GM12878 (cell line): ENCODE measurements at regions not wholly inside any gene's neighbourhood (a gene's known extent, or its start where the extent isn't known, plus 50 kb on each side); places are given as distances from the start of the nearest gene placed in this dataset.

Experiments
- ATAC-seq: fragments of 200-7000 bp; cut with Tn5 transposase; 3 replicates; pipeline ENCODE4 v1.9.1; 2020; ENCODE audit warnings: mild to moderate bottlenecking, moderate library complexity
- BruUV-seq: library from RNA; stranded (reverse); fragments of 400-500 nt; replicated peaks from 2 replicates; lab custom pipeline; 2021; lab: Mats Ljungman, UMichigan
- CTCF ChIA-PET: fragments of 300-600 bp; sonication (Branson Sonifier 250); formaldehyde crosslinking; extraction: SDS; loops from one replicate; lab custom pipeline; 2021; ENCODE audit warnings: inconsistent platforms; lab: Yijun Ruan, JAX
- POLR2A ChIA-PET: fragments of 350-600 bp; formaldehyde crosslinking; extraction: SDS; loops from one replicate; lab custom pipeline; 2021; ENCODE audit warnings: inconsistent platforms; lab: Charles Lee
- RAD21 ChIA-PET: fragments of 300-600 bp; sonication (Branson Sonifier 250); formaldehyde crosslinking; loops from one replicate; lab custom pipeline; 2023; ENCODE audit warnings: antibody characterized with exemption; ENCODE audit not compliant: unreplicated experiment; lab: Charles Lee
- SMC1A ChIA-PET: fragments of 300-600 bp; sonication (Branson Sonifier 250); formaldehyde crosslinking; loops from one replicate; lab custom pipeline; 2023; ENCODE audit not compliant: unreplicated experiment, uncharacterized antibody; lab: Charles Lee
- DNase-seq: peaks from one replicate; pipeline ENCODE4 v3.0.0-alpha.2; 2011; ENCODE audit warnings: low read depth, low spot score
- FAIRE-seq: peaks from 3 replicates; lab custom pipeline; 2011; peaks lifted over from hg19 to GRCh38; lab: Jason Lieb, UNC
- H2AFZ ChIP-seq: 2 replicates; pipeline ENCODE4 v1.6.0; 2011; ENCODE audit warnings: low read depth, low read length, control low read depth; ENCODE audit not compliant: control insufficient read depth
- H3K27ac ChIP-seq: 2 replicates; pipeline ENCODE4 v1.5.1; 2011; ENCODE audit warnings: control low read depth; ENCODE audit not compliant: control insufficient read depth, insufficient read depth
- H3K27me3 ChIP-seq, 2 experiments: replicated peaks in 1 of 2; 2 replicates each; pipeline versions ENCODE4 v1.6.0 to v1.6.1; 2011; ENCODE audit warnings: low read length in 1 of 2; ENCODE audit not compliant: control insufficient read depth in 2 of 2, insufficient read depth in 2 of 2
- H3K36me3 ChIP-seq, 2 experiments: 2 replicates each; pipeline ENCODE4 v1.5.1; 2011; ENCODE audit warnings: low read length in 1 of 2; ENCODE audit not compliant: control insufficient read depth in 2 of 2, insufficient read depth in 2 of 2
- H3K4me1 ChIP-seq: 2 replicates; pipeline ENCODE4 v1.6.1; 2011; ENCODE audit warnings: mild to moderate bottlenecking, low read length, moderate library complexity, mixed read lengths; ENCODE audit not compliant: control insufficient read depth, insufficient read depth
- H3K4me2 ChIP-seq: 2 replicates; pipeline ENCODE4 v1.6.0; 2011; ENCODE audit warnings: control low read depth; ENCODE audit not compliant: control insufficient read depth, insufficient read depth
- H3K4me3 ChIP-seq: fragments of 200-600 bp; sonication (generic); 2 replicates; pipeline ENCODE4 v1.5.1; 2016
- H3K79me2 ChIP-seq: 2 replicates; pipeline ENCODE4 v1.6.0; 2011; ENCODE audit warnings: low read length; ENCODE audit not compliant: control insufficient read depth, insufficient read depth
- H3K9ac ChIP-seq: 2 replicates; pipeline ENCODE4 v1.8.0; 2011; ENCODE audit warnings: low read length, control low read depth, mixed read lengths; ENCODE audit not compliant: control insufficient read depth, insufficient read depth
- H3K9me3 ChIP-seq: replicated peaks from 3 replicates; pipeline ENCODE4 v1.5.1; 2011; ENCODE audit warnings: mild to moderate bottlenecking, low read length; ENCODE audit not compliant: control insufficient read depth, insufficient read depth
- H4K20me1 ChIP-seq: 2 replicates; pipeline ENCODE4 v1.6.0; 2011; ENCODE audit not compliant: control insufficient read depth, insufficient read depth
- BHLHE40 ChIP-seq, 2 experiments: fragments of 450-650 bp in 1 of 2; IDR thresholded peaks; 2 replicates each; pipeline ENCODE4 v1.6.1; 2011 to 2017; ENCODE audit warnings: low read depth in 2 of 2, borderline replicate concordance in 1 of 2, improper control_type of control experiment in 1 of 2, low read length in 1 of 2, mild to moderate bottlenecking in 1 of 2
- IKZF1 ChIP-seq: fragments of 450-650 bp; conservative IDR thresholded peaks from 2 replicates; pipeline ENCODE4 v1.6.1; 2017; ENCODE audit warnings: antibody characterized with exemption, mild to moderate bottlenecking
- MXI1 ChIP-seq: fragments of 150-350 bp; IDR thresholded peaks from 2 replicates; pipeline ENCODE4 v1.6.1; 2011; ENCODE audit warnings: low read depth, mild to moderate bottlenecking, inconsistent platforms, low read length, improper control_type of control experiment
- POU2F2 ChIP-seq: IDR thresholded peaks from 3 replicates; pipeline ENCODE4 v1.6.1; 2011; ENCODE audit warnings: low read depth, mild to moderate bottlenecking, low read length, borderline replicate concordance
- RAD51 ChIP-seq: fragments of 450-650 bp; IDR thresholded peaks from 2 replicates; pipeline ENCODE4 v1.6.1; 2016; ENCODE audit warnings: moderate library complexity, mild to moderate bottlenecking, inconsistent platforms
- RFX5 ChIP-seq: IDR thresholded peaks from 2 replicates; pipeline ENCODE4 v1.6.1; 2011; ENCODE audit warnings: low read depth, low read length, improper control_type of control experiment
- SMAD1 ChIP-seq: fragments of 450-650 bp; IDR thresholded peaks from 2 replicates; pipeline ENCODE4 v1.6.1; 2018; ENCODE audit warnings: mild to moderate bottlenecking, low read depth; ENCODE audit not compliant: partially characterized antibody
- WRNIP1 ChIP-seq: IDR thresholded peaks from 2 replicates; pipeline ENCODE4 v1.6.1; 2011; ENCODE audit warnings: low read depth, low read length, improper control_type of control experiment, borderline replicate concordance
- ZSCAN29 ChIP-seq: fragments of 450-650 bp; IDR thresholded peaks from 2 replicates; pipeline ENCODE4 v1.6.1; 2017; ENCODE audit warnings: mild to moderate bottlenecking, moderate library complexity
- WGBS: methylation state at CpG from one replicate; pipeline ENCODE4 v1.1.6; 2016; ENCODE audit warnings: low lambda C conversion rate; ENCODE audit not compliant: insufficient replicate concordance, insufficient coverage; ENCODE audit errors: missing lambda C conversion rate; 5-methylcytosine and 5-hydroxymethylcytosine counted together
- in situ Hi-C: fragments of 300-500 bp; cut with MboI; formaldehyde crosslinking; loops from 9 replicates; pipeline ENCODE4 v1.14.3; 2018; ENCODE audit warnings: mixed read lengths
- intact Hi-C: fragments of 100-400 bp; cut with micrococcal nuclease; formaldehyde crosslinking; loops from one replicate; pipeline ENCODE4 v1.14.2; 2022; ENCODE audit not compliant: unreplicated experiment
- TF ChIP-seq, protein P1 (sequence below): IDR thresholded peaks from 2 replicates; pipeline ENCODE4 v1.6.1; 2011; ENCODE audit warnings: low read depth, mild to moderate bottlenecking, low read length, moderate library complexity, borderline replicate concordance; ENCODE audit errors: extremely low read depth
- TF ChIP-seq, protein P2 (sequence below): fragments of 450-650 bp; IDR thresholded peaks from 2 replicates; pipeline ENCODE4 v1.6.1; 2016; ENCODE audit warnings: mild to moderate bottlenecking
- TF ChIP-seq, protein P3 (sequence below): fragments of 450-650 bp; conservative IDR thresholded peaks from 2 replicates; pipeline ENCODE4 v1.6.1; 2017; ENCODE audit warnings: mild to moderate bottlenecking, moderate library complexity
- TF ChIP-seq, protein P4 (sequence below), 3 experiments: IDR thresholded peaks in 2 of 3; conservative IDR thresholded peaks in 1 of 3; 2 replicates each; pipeline ENCODE4 v1.5.1; 2011; ENCODE audit warnings: low read depth in 3 of 3, low read length in 3 of 3, mild to moderate bottlenecking in 3 of 3, control low read depth in 2 of 3, moderate library complexity in 2 of 3, inconsistent platforms in 1 of 3, mixed read lengths in 1 of 3; ENCODE audit not compliant: control insufficient read depth in 2 of 3, insufficient read depth in 1 of 3; ENCODE audit errors: extremely low read depth in 1 of 3

DNA sequence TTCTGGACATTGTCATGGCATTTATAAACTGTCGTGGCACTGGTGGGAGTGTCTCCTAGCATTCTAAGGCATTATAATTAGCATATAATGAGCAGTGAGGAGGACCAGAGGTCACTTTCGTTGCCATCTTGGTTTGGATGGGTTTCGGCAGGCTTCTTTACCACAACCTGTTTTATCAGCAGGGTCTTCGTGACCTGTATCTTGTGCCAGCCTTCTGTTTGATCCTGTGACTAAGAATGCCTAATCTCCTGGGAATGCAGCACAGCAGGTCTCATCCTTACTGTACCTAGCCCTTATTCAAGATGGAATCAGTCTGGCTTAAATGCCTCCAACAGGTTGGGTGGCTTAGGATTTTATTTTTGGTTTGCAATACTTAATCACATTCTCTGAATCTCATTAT is 142.7 kb upstream of the GGTLC1 start:
- CTCF ChIA-PET = no interaction called here
- Histone ChIP-seq H3K27ac (no peak overlapping the region), H3K4me2 (no peak overlapping the region), H3K4me1 (no peaks in the 10 kb centered on the region), H3K9me3 (no peaks in the 10 kb centered on the region), H3K36me3 (no peaks in the 10 kb centered on the region), H4K20me1 (no peaks in the 10 kb centered on the region), H2AFZ (no peak overlapping the region), H3K79me2 (no peaks in the 10 kb centered on the region), H3K9ac (no peak overlapping the region)
- POLR2A ChIA-PET = no interaction called here
- in situ Hi-C loops (no loop called here), intact Hi-C loops (no loop called here)
- ATAC-seq (no peak), DNase-seq (no peak), FAIRE-seq (no peak)
- SMC1A ChIA-PET = interaction anchor here (0.6 kb wide), 1 partner anchor 18 kb away, joined by 3 read pairs; no protein-coding TSS in a partner anchor
- no TSS peak for BruUV-seq
- 10% methylated on average over 4 of the region's 4 CpGs for WGBS
- RAD21 ChIA-PET = no interaction called here
- TF ChIP-seq MXI1 (no peak), POU2F2 (no peak), ZSCAN29 (no peak), RAD51 (no peak), BHLHE40 (IDR thresholded peaks at IDR 0.05; ENCODE audit: borderline replicate concordance in 1 of 2, low read depth in 2 of 2, low read length in 1 of 2) (no peak), SMAD1 (no peak), IKZF1 (no peak), WRNIP1 (no peak), RFX5 (no peak)
- TF ChIP-seq, protein P1, sequence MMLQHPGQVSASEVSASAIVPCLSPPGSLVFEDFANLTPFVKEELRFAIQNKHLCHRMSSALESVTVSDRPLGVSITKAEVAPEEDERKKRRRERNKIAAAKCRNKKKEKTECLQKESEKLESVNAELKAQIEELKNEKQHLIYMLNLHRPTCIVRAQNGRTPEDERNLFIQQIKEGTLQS = no peak
- TF ChIP-seq, protein P2, sequence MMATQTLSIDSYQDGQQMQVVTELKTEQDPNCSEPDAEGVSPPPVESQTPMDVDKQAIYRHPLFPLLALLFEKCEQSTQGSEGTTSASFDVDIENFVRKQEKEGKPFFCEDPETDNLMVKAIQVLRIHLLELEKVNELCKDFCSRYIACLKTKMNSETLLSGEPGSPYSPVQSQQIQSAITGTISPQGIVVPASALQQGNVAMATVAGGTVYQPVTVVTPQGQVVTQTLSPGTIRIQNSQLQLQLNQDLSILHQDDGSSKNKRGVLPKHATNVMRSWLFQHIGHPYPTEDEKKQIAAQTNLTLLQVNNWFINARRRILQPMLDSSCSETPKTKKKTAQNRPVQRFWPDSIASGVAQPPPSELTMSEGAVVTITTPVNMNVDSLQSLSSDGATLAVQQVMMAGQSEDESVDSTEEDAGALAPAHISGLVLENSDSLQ = no peak
- TF ChIP-seq, protein P3, sequence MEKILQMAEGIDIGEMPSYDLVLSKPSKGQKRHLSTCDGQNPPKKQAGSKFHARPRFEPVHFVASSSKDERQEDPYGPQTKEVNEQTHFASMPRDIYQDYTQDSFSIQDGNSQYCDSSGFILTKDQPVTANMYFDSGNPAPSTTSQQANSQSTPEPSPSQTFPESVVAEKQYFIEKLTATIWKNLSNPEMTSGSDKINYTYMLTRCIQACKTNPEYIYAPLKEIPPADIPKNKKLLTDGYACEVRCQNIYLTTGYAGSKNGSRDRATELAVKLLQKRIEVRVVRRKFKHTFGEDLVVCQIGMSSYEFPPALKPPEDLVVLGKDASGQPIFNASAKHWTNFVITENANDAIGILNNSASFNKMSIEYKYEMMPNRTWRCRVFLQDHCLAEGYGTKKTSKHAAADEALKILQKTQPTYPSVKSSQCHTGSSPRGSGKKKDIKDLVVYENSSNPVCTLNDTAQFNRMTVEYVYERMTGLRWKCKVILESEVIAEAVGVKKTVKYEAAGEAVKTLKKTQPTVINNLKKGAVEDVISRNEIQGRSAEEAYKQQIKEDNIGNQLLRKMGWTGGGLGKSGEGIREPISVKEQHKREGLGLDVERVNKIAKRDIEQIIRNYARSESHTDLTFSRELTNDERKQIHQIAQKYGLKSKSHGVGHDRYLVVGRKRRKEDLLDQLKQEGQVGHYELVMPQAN = no peak
- TF ChIP-seq, protein P4, sequence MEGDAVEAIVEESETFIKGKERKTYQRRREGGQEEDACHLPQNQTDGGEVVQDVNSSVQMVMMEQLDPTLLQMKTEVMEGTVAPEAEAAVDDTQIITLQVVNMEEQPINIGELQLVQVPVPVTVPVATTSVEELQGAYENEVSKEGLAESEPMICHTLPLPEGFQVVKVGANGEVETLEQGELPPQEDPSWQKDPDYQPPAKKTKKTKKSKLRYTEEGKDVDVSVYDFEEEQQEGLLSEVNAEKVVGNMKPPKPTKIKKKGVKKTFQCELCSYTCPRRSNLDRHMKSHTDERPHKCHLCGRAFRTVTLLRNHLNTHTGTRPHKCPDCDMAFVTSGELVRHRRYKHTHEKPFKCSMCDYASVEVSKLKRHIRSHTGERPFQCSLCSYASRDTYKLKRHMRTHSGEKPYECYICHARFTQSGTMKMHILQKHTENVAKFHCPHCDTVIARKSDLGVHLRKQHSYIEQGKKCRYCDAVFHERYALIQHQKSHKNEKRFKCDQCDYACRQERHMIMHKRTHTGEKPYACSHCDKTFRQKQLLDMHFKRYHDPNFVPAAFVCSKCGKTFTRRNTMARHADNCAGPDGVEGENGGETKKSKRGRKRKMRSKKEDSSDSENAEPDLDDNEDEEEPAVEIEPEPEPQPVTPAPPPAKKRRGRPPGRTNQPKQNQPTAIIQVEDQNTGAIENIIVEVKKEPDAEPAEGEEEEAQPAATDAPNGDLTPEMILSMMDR (IDR thresholded peaks at IDR 0.05 in 2 of 3, conservative IDR thresholded peaks at IDR 0.05 in 1 of 3; ENCODE audit: control insufficient read depth in 2 of 3, extremely low read depth in 1 of 3, insufficient read depth in 1 of 3, low read depth in 3 of 3, low read length in 3 of 3) = no peak
- TF ChIP-seq, all 136 proteins: peak for 0
- H3K27me3 ChIP-seq = no peaks in the 10 kb centered on the region
- no peak overlapping the region for H3K4me3 ChIP-seq
